ENCODE measurements at regions not wholly inside any gene's neighbourhood (a gene's known extent, or its start where the extent isn't known, plus 50 kb on each side); places are given as distances from the start of the nearest gene placed in this dataset.

- Histone ChIP-seq H2BK5ac (ENCODE audit: low read length) (no peak overlapping the region), H3K9ac (ENCODE audit: low read length) (no peak overlapping the region), H3K4me1 (ENCODE audit: control insufficient read depth, low read depth, low read length) (no peaks in the 10 kb centered on the region), H3K23ac (ENCODE audit: low read length) (no peak overlapping the region), H3K79me1 (ENCODE audit: low read length) (no peaks in the 10 kb centered on the region), H4K5ac (ENCODE audit: low read length) (no peak overlapping the region), H3K56ac (ENCODE audit: low read length) (no peak overlapping the region), H3K79me2 (ENCODE audit: control insufficient read depth, insufficient read depth, low read length) (no peaks in the 10 kb centered on the region), H3K4me2 (ENCODE audit: low read length) (no peak overlapping the region), H3K4me3 (ENCODE audit: low read length) (no peak overlapping the region), H3K27me3 (ENCODE audit: insufficient read depth, low read length, poor library complexity) (no peaks in the 10 kb centered on the region), H4K8ac (ENCODE audit: low read depth, low read length) (no peak overlapping the region), H3K27ac (ENCODE audit: low read depth, low read length) (no peak overlapping the region), H2BK15ac (replicated peaks; ENCODE audit: low read depth) (no peak overlapping the region), H3K18ac (ENCODE audit: low read length) (no peak overlapping the region), H3K36me3 (ENCODE audit: control insufficient read depth, insufficient read depth, low read length) (no peaks in the 10 kb centered on the region), H3K4ac (ENCODE audit: low read depth, low read length) (no peak overlapping the region), H2AK5ac (ENCODE audit: low read length) (no peak overlapping the region), H2BK120ac (ENCODE audit: low read depth, low read length) (no peak overlapping the region)
- peak; percentile 62 for DNase-seq
These were observed 951.8 kb upstream of the IGFBP7 start for GRCh38 chr4:58061967-58062366.

GRCh38 chr4:58050439-58050838 lies 940.3 kb upstream of the IGFBP7 start:
- Histone ChIP-seq H3K27ac (ENCODE audit: low read depth, low read length) (no peak overlapping the region), H3K23ac (ENCODE audit: low read length) (no peak overlapping the region), H4K8ac (ENCODE audit: low read depth, low read length) (no peak overlapping the region), H3K4me2 (ENCODE audit: low read length) (no peak overlapping the region), H3K4me1 (ENCODE audit: control insufficient read depth, low read depth, low read length) (no peaks in the 10 kb centered on the region), H3K18ac (ENCODE audit: low read length) (no peak overlapping the region), H3K79me2 (ENCODE audit: control insufficient read depth, insufficient read depth, low read length) (no peaks in the 10 kb centered on the region), H2BK15ac (replicated peaks; ENCODE audit: low read depth) (no peak overlapping the region), H3K9ac (ENCODE audit: low read length) (no peak overlapping the region), H3K4ac (ENCODE audit: low read depth, low read length) (no peak overlapping the region), H4K5ac (ENCODE audit: low read length) (no peak overlapping the region), H2AK5ac (ENCODE audit: low read length) (no peak overlapping the region), H3K27me3 (ENCODE audit: insufficient read depth, low read length, poor library complexity) (no peaks in the 10 kb centered on the region), H3K79me1 (ENCODE audit: low read length) (no peaks in the 10 kb centered on the region), H3K4me3 (ENCODE audit: low read length) (no peak overlapping the region), H3K36me3 (ENCODE audit: control insufficient read depth, insufficient read depth, low read length) (no peaks in the 10 kb centered on the region), H2BK120ac (ENCODE audit: low read depth, low read length) (no peak overlapping the region), H2BK5ac (ENCODE audit: low read length) (no peak overlapping the region), H3K56ac (ENCODE audit: low read length) (no peak overlapping the region)
- DNase-seq = no peak
- WGBS (ENCODE audit: extremely low coverage, insufficient coverage, low lambda C conversion rate) = no CpG with 5 or more reads among the region's 4 CpGs

DNA sequence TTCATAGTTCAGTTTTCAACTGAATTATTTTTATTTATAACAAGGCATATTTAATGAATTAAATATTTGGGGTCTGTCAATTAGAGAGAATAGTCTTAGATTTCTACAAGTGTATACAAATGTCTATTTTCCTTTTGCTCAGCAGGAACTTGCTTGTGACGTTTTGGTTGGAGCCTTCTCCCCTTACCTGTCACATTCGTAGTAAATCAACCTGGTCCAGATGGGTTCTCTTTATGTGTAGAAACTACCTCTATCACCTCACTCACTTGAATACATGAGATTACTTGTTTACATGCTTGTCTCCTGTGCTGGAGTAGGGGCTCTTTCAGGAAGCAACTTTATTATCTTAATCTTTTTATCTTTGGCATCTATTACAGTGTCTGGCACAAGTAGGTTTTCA lies 938.3 kb upstream of the IGFBP7 start:
- no peak overlapping the region for H2BK5ac ChIP-seq (ENCODE audit: low read length)
- DNase-seq = peak; percentile 1
- no peaks in the 10 kb centered on the region for H3K27me3 ChIP-seq (ENCODE audit: insufficient read depth, low read length, poor library complexity)
- no peaks in the 10 kb centered on the region for H3K4me1 ChIP-seq (ENCODE audit: control insufficient read depth, low read depth, low read length)
- no peak overlapping the region for H3K18ac ChIP-seq (ENCODE audit: low read length)
- H4K8ac ChIP-seq (ENCODE audit: low read depth, low read length) = no peak overlapping the region
- no CpG with 5 or more reads among the region's 2 CpGs for WGBS (ENCODE audit: extremely low coverage, insufficient coverage, low lambda C conversion rate)
- H2BK15ac ChIP-seq (replicated peaks; ENCODE audit: low read depth) = no peak overlapping the region
- H4K5ac ChIP-seq (ENCODE audit: low read length) = no peak overlapping the region
- H3K79me1 ChIP-seq (ENCODE audit: low read length) = no peaks in the 10 kb centered on the region
- H3K9ac ChIP-seq (ENCODE audit: low read length) = no peak overlapping the region
- H3K23ac ChIP-seq (ENCODE audit: low read length) = no peak overlapping the region
- H3K79me2 ChIP-seq (ENCODE audit: control insufficient read depth, insufficient read depth, low read length) = no peaks in the 10 kb centered on the region
- H3K36me3 ChIP-seq (ENCODE audit: control insufficient read depth, insufficient read depth, low read length) = no peaks in the 10 kb centered on the region
- no peak overlapping the region for H3K56ac ChIP-seq (ENCODE audit: low read length)
- no peak overlapping the region for H3K4me3 ChIP-seq (ENCODE audit: low read length)
- H3K27ac ChIP-seq (ENCODE audit: low read depth, low read length) = no peak overlapping the region
- no peak overlapping the region for H3K4me2 ChIP-seq (ENCODE audit: low read length)
- H2BK120ac ChIP-seq (ENCODE audit: low read depth, low read length) = no peak overlapping the region
- H3K4ac ChIP-seq (ENCODE audit: low read depth, low read length) = no peak overlapping the region
- H2AK5ac ChIP-seq (ENCODE audit: low read length) = no peak overlapping the region

GRCh38 chr4:58042176-58042575 lies 932.0 kb upstream of the IGFBP7 start:
- Histone ChIP-seq H3K79me2 (ENCODE audit: control insufficient read depth, insufficient read depth, low read length) (no peaks in the 10 kb centered on the region), H3K79me1 (ENCODE audit: low read length) (no peaks in the 10 kb centered on the region)

DNA sequence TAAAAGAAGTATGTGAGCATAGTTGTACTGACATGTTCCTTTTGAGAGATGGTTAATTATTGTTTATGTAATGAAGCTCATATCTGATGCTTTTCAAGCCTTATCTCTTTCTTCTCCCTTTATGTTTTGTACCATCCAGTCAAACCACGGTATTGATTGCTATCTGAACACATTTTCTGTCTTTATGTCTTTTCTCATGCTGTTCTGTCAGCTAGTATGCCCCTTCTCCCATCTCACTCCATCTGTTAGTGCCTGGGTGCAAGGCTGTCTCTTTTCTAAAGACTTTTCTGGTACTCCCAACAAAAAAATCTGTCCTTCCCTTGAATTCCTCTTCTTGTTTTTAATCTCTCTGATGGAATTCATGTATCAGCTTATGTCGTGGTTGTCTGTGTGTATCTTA lies 883.8 kb upstream of the IGFBP7 start:
- Histone ChIP-seq H3K79me2 (ENCODE audit: control insufficient read depth, insufficient read depth, low read length) (no peaks in the 10 kb centered on the region), H2BK15ac (replicated peaks; ENCODE audit: low read depth) (no peak overlapping the region)
- WGBS (ENCODE audit: extremely low coverage, insufficient coverage, low lambda C conversion rate) = no CpG with 5 or more reads among the region's 2 CpGs

More at GRCh38 chr4:58042176-58042575, 932.0 kb upstream of the IGFBP7 start:
- Histone ChIP-seq H3K4ac (ENCODE audit: low read depth, low read length) (no peak overlapping the region), H2BK15ac (replicated peaks; ENCODE audit: low read depth) (no peak overlapping the region), H3K36me3 (ENCODE audit: control insufficient read depth, insufficient read depth, low read length) (no peaks in the 10 kb centered on the region), H4K5ac (ENCODE audit: low read length) (no peak overlapping the region), H3K4me3 (ENCODE audit: low read length) (no peak overlapping the region), H3K4me2 (ENCODE audit: low read length) (no peak overlapping the region), H3K9ac (ENCODE audit: low read length) (no peak overlapping the region), H3K23ac (ENCODE audit: low read length) (no peak overlapping the region), H3K56ac (ENCODE audit: low read length) (no peak overlapping the region), H2BK120ac (ENCODE audit: low read depth, low read length) (no peak overlapping the region), H3K4me1 (ENCODE audit: control insufficient read depth, low read depth, low read length) (no peaks in the 10 kb centered on the region), H3K27ac (ENCODE audit: low read depth, low read length) (no peak overlapping the region), H3K27me3 (ENCODE audit: insufficient read depth, low read length, poor library complexity) (no peaks in the 10 kb centered on the region), H2BK5ac (ENCODE audit: low read length) (no peak overlapping the region), H3K18ac (ENCODE audit: low read length) (no peak overlapping the region), H4K8ac (ENCODE audit: low read depth, low read length) (no peak overlapping the region), H2AK5ac (ENCODE audit: low read length) (no peak overlapping the region)
- DNase-seq = no peak
- WGBS (ENCODE audit: extremely low coverage, insufficient coverage, low lambda C conversion rate) = no CpG with 5 or more reads among the region's 1 CpG

DNA sequence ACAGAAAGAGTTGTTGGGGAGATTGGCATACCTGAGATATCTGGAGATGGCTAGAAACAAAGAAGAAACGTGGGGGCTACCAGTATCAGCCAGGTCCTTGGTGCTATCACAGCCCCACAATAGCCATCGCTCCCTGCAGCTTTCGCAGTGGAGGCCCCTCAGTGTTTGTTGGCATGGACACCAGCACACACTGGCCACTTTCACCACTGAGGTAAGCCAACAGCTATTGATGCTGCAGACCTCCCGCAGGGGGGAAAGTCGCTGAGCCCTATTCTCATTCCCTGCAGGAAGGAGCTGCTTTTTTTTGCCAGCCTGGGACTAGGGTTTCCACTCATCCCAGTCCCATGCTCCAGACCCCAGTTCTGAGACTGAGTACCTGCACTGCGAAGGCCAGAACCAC lies 879.2 kb upstream of the IGFBP7 start:
- Histone ChIP-seq H3K23ac (ENCODE audit: low read length) (no peak overlapping the region), H3K18ac (ENCODE audit: low read length) (no peak overlapping the region), H3K27ac (ENCODE audit: low read depth, low read length) (no peak overlapping the region), H2BK120ac (ENCODE audit: low read depth, low read length) (no peak overlapping the region), H4K5ac (ENCODE audit: low read length) (no peak overlapping the region), H3K79me1 (ENCODE audit: low read length) (no peaks in the 10 kb centered on the region), H2BK5ac (ENCODE audit: low read length) (no peak overlapping the region), H3K4ac (ENCODE audit: low read depth, low read length) (no peak overlapping the region), H3K27me3 (ENCODE audit: insufficient read depth, low read length, poor library complexity) (no peaks in the 10 kb centered on the region), H2BK15ac (replicated peaks; ENCODE audit: low read depth) (no peak overlapping the region), H3K36me3 (ENCODE audit: control insufficient read depth, insufficient read depth, low read length) (no peaks in the 10 kb centered on the region), H3K79me2 (ENCODE audit: control insufficient read depth, insufficient read depth, low read length) (no peaks in the 10 kb centered on the region), H3K56ac (ENCODE audit: low read length) (no peak overlapping the region), H3K9ac (ENCODE audit: low read length) (no peak overlapping the region), H4K8ac (ENCODE audit: low read depth, low read length) (no peak overlapping the region), H3K4me2 (ENCODE audit: low read length) (no peak overlapping the region), H3K4me3 (ENCODE audit: low read length) (no peak overlapping the region), H3K4me1 (ENCODE audit: control insufficient read depth, low read depth, low read length) (no peaks in the 10 kb centered on the region), H2AK5ac (ENCODE audit: low read length) (no peak overlapping the region)
- peak; percentile 59 for DNase-seq
- no CpG with 5 or more reads among the region's 6 CpGs for WGBS (ENCODE audit: extremely low coverage, insufficient coverage, low lambda C conversion rate)

More for the DNA sequence above, 883.8 kb upstream of the IGFBP7 start:
- Histone ChIP-seq H3K36me3 (ENCODE audit: control insufficient read depth, insufficient read depth, low read length) (no peaks in the 10 kb centered on the region), H3K4me2 (ENCODE audit: low read length) (no peak overlapping the region), H3K4me1 (ENCODE audit: control insufficient read depth, low read depth, low read length) (no peaks in the 10 kb centered on the region), H4K5ac (ENCODE audit: low read length) (no peak overlapping the region), H3K4me3 (ENCODE audit: low read length) (no peak overlapping the region), H2BK120ac (ENCODE audit: low read depth, low read length) (no peak overlapping the region), H3K27ac (ENCODE audit: low read depth, low read length) (no peak overlapping the region), H3K79me1 (ENCODE audit: low read length) (no peaks in the 10 kb centered on the region), H3K56ac (ENCODE audit: low read length) (no peak overlapping the region), H2BK5ac (ENCODE audit: low read length) (no peak overlapping the region), H3K4ac (ENCODE audit: low read depth, low read length) (no peak overlapping the region), H3K23ac (ENCODE audit: low read length) (no peak overlapping the region), H3K27me3 (ENCODE audit: insufficient read depth, low read length, poor library complexity) (no peaks in the 10 kb centered on the region), H3K18ac (ENCODE audit: low read length) (no peak overlapping the region), H2AK5ac (ENCODE audit: low read length) (no peak overlapping the region), H3K9ac (ENCODE audit: low read length) (no peak overlapping the region), H4K8ac (ENCODE audit: low read depth, low read length) (no peak overlapping the region)
- no peak for DNase-seq

Data from mesendoderm (in vitro differentiated cells).